Right atrium auricular region (tissue), 2 donors: ENCODE measurements at regions not wholly inside any gene's neighbourhood (a gene's known extent, or its start where the extent isn't known, plus 50 kb on each side); places are given as distances from the start of the nearest gene placed in this dataset.
A peak's percentile ranks its signal among the peaks of the same experiment; 100 is the strongest.

ENCODE experiments used
- DNase-seq: peaks from one replicate; pipeline ENCODE4 v3.0.0-alpha.2; 2019; ENCODE audit warnings: low spot score
- H3K27ac ChIP-seq, 2 donors: fragments of 200-600 bp; sonication (generic); 1 replicate in 1 of 2; 2 replicates in 1 of 2; pipeline ENCODE4 v1.5.1; 2016 to 2019
- H3K27me3 ChIP-seq, 2 donors: fragments of 200-600 bp; sonication (generic); one replicate each; pipeline versions ENCODE4 v1.5.1 to v1.6.0; 2017 to 2019
- H3K36me3 ChIP-seq: fragments of 200-600 bp; sonication (generic); one replicate; pipeline ENCODE4 v1.5.1; 2016
- H3K4me1 ChIP-seq, 2 donors: fragments of 200-600 bp; sonication (generic); one replicate each; pipeline versions ENCODE4 v1.5.1 to v1.6.0; 2017 to 2019
- H3K4me3 ChIP-seq, 2 donors: fragments of 200-600 bp; sonication (generic); 1 replicate in 1 of 2; 2 replicates in 1 of 2; pipeline ENCODE4 v1.5.1; 2017 to 2019; ENCODE audit warnings: mild to moderate bottlenecking in 1 of 2, moderate library complexity in 1 of 2
- H3K9me3 ChIP-seq, 2 donors: fragments of 200-600 bp; sonication (generic); one replicate each; pipeline ENCODE4 v1.5.1; 2019
- CTCF ChIP-seq, 2 donors: fragments of 200-600 bp; sonication (generic); IDR thresholded peaks; one replicate each; pipeline ENCODE4 v1.5.1; 2019; ENCODE audit warnings: antibody characterized with exemption in 2 of 2

- Histone ChIP-seq H3K27me3 (no peaks in the 10 kb centered on the region), H3K4me3 (no peak overlapping the region), H3K27ac (no peak overlapping the region), H3K4me1 (peaks cover 0 to 10% of the 10 kb centered on the region in 2 donors), H3K36me3 (no peaks in the 10 kb centered on the region), H3K9me3 (no peaks in the 10 kb centered on the region)
- no peak for DNase-seq
- TF ChIP-seq CTCF (IDR thresholded peaks at IDR 0.05): no peak
These were observed 183.6 kb upstream of the NOCT start for GRCh38 chr4:138831948-138832347.

- no peak for DNase-seq
- H3K27ac ChIP-seq: no peak overlapping the region
These were observed 186.7 kb upstream of the NOCT start for GRCh38 chr4:138828926-138829325.

GRCh38 chr4:138826754-138827153, 188.8 kb upstream of the NOCT start:
- Histone ChIP-seq H3K4me1 (no peaks in the 10 kb centered on the region), H3K4me3 (no peak overlapping the region), H3K9me3 (no peaks in the 10 kb centered on the region), H3K27ac (no peak overlapping the region), H3K36me3 (no peaks in the 10 kb centered on the region), H3K27me3 (no peaks in the 10 kb centered on the region)
- TF ChIP-seq CTCF (IDR thresholded peaks at IDR 0.05): no peak
- no peak for DNase-seq

More at GRCh38 chr4:138828926-138829325, 186.7 kb upstream of the NOCT start:
- no peaks in the 10 kb centered on the region for H3K27me3 ChIP-seq
- TF ChIP-seq CTCF (IDR thresholded peaks at IDR 0.05): no peak
- H3K4me1 ChIP-seq: no peaks in the 10 kb centered on the region
- H3K36me3 ChIP-seq: no peaks in the 10 kb centered on the region
- H3K4me3 ChIP-seq: no peak overlapping the region
- no peaks in the 10 kb centered on the region for H3K9me3 ChIP-seq

GRCh38 chr4:138826322-138826721, 189.3 kb upstream of the NOCT start:
- no peaks in the 10 kb centered on the region for H3K36me3 ChIP-seq
- no peak overlapping the region for H3K27ac ChIP-seq
- no peaks in the 10 kb centered on the region for H3K4me1 ChIP-seq
- no peaks in the 10 kb centered on the region for H3K27me3 ChIP-seq
- no peaks in the 10 kb centered on the region for H3K9me3 ChIP-seq
- TF ChIP-seq CTCF (IDR thresholded peaks at IDR 0.05): no peak
- no peak overlapping the region for H3K4me3 ChIP-seq
- DNase-seq: no peak

- H3K27me3 ChIP-seq: no peaks in the 10 kb centered on the region
- no peak for DNase-seq
- TF ChIP-seq CTCF (IDR thresholded peaks at IDR 0.05): no peak
- no peak overlapping the region for H3K4me3 ChIP-seq
- no peaks in the 10 kb centered on the region for H3K4me1 ChIP-seq
- H3K27ac ChIP-seq: no peak overlapping the region
- no peaks in the 10 kb centered on the region for H3K9me3 ChIP-seq
- H3K36me3 ChIP-seq: no peaks in the 10 kb centered on the region
These were observed 194.2 kb upstream of the NOCT start for GRCh38 chr4:138821331-138821730.

GRCh38 chr4:138816875-138817274, 198.7 kb upstream of the NOCT start:
- DNase-seq: no peak
- Histone ChIP-seq H3K9me3 (no peaks in the 10 kb centered on the region), H3K4me1 (no peaks in the 10 kb centered on the region), H3K27me3 (no peaks in the 10 kb centered on the region), H3K36me3 (no peaks in the 10 kb centered on the region), H3K27ac (peak overlapping the region in 1 of 2 donors; percentile 39), H3K4me3 (no peak overlapping the region)
- no peak for TF ChIP-seq CTCF (IDR thresholded peaks at IDR 0.05)
